ENCODE measurements at regions not wholly inside any gene's neighbourhood (a gene's known extent, or its start where the extent isn't known, plus 50 kb on each side); places are given as distances from the start of the nearest gene placed in this dataset.
A peak's percentile ranks its signal among the peaks of the same experiment; 100 is the strongest.

DNA sequence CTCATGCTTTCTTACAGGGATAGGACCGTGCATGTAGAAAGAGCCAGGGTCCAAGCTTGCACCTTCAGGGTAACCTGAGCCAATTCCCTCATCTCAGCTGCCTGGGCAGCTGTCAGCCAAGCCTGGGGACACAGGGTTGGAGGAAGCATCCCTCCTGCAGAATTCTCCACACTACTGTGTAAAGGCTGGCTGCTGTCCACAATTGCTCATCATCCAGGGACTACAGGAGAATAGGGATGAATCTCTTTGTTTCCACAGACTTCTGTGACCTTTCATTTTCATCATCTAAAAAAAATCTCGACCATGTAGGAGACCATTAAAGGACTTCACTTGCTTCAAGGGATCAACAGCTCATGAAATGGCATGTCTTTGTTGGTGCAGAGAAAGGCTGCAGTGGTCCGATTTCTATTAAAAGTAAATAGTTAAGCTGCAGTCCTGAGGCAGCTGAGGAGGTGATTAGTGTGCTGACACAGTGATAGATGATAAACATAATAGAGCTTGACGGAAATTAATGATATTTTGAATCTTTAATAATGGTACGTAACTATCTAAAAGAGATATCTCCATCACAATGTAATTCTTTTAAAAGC, 74.4 kb upstream of the COPS8 start:
- no peak overlapping the region for H3K4me3 ChIP-seq
- TF ChIP-seq, protein P1, sequence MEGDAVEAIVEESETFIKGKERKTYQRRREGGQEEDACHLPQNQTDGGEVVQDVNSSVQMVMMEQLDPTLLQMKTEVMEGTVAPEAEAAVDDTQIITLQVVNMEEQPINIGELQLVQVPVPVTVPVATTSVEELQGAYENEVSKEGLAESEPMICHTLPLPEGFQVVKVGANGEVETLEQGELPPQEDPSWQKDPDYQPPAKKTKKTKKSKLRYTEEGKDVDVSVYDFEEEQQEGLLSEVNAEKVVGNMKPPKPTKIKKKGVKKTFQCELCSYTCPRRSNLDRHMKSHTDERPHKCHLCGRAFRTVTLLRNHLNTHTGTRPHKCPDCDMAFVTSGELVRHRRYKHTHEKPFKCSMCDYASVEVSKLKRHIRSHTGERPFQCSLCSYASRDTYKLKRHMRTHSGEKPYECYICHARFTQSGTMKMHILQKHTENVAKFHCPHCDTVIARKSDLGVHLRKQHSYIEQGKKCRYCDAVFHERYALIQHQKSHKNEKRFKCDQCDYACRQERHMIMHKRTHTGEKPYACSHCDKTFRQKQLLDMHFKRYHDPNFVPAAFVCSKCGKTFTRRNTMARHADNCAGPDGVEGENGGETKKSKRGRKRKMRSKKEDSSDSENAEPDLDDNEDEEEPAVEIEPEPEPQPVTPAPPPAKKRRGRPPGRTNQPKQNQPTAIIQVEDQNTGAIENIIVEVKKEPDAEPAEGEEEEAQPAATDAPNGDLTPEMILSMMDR (IDR thresholded peaks at IDR 0.05; ENCODE audit: control extremely low read depth, extremely low read depth) = no peak
- no peak for ATAC-seq (ENCODE audit: insufficient read depth, low FRiP score)
- no peaks in the 10 kb centered on the region for H3K27me3 ChIP-seq (ENCODE audit: control insufficient read depth in 3 of 3, insufficient read depth in 3 of 3, low read length in 2 of 3)
- peaks cover 0 to 25% (median 5%) of the 10 kb centered on the region in 5 donors for H3K4me1 ChIP-seq (ENCODE audit: control insufficient read depth in 5 of 5, insufficient read depth in 5 of 5, low read length in 5 of 5)
- no peaks in the 10 kb centered on the region for H3K36me3 ChIP-seq (ENCODE audit: control insufficient read depth in 4 of 4, insufficient read depth in 4 of 4, low read length in 4 of 4)
- DNase-seq = no peak
- 73 to 88% methylated on average over 5 of the region's 5 CpGs for WGBS, 2 donors
- no peak overlapping the region for H3K9ac ChIP-seq (ENCODE audit: insufficient read depth in 1 of 2, low read length in 2 of 2)
- no peaks in the 10 kb centered on the region for H3K9me3 ChIP-seq (ENCODE audit: control insufficient read depth in 4 of 4, insufficient read depth in 3 of 4, low read length in 3 of 4)
- H3K27ac ChIP-seq (ENCODE audit: low read depth in 1 of 2, low read length in 1 of 2) = no peak overlapping the region

DNA sequence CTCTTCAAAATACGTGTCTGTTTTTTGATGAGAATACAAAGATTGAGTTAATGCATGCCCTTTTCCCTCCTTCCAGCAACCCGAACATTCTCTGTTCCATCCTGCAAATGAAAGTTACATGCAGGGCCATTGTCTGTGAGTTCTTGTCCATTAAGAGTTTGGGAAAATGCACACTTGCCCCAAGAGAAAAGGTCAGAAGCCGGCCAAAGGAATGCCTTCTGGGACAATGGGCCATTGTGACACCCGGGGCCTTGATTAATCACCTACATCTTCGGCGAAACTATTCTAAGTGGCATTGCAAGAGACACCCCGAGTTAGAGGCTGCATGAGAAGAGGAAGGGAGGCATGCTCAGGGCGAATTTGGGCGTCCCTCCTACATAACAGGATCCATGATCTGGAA, 73.7 kb upstream of the COPS8 start:
- Histone ChIP-seq H3K27ac (ENCODE audit: low read depth in 1 of 2, low read length in 1 of 2) (no peak overlapping the region), H3K36me3 (ENCODE audit: control insufficient read depth in 4 of 4, insufficient read depth in 4 of 4, low read length in 4 of 4) (no peaks in the 10 kb centered on the region), H3K9ac (ENCODE audit: insufficient read depth in 1 of 2, low read length in 2 of 2) (no peak overlapping the region), H3K4me1 (ENCODE audit: control insufficient read depth in 5 of 5, insufficient read depth in 5 of 5, low read length in 5 of 5) (peaks cover 0 to 25% (median 5%) of the 10 kb centered on the region in 5 donors), H3K27me3 (ENCODE audit: control insufficient read depth in 3 of 3, insufficient read depth in 3 of 3, low read length in 2 of 3) (no peaks in the 10 kb centered on the region), H3K9me3 (ENCODE audit: control insufficient read depth in 4 of 4, insufficient read depth in 3 of 4, low read length in 3 of 4) (no peaks in the 10 kb centered on the region), H3K4me3 (no peak overlapping the region)
- TF ChIP-seq, protein P1 (IDR thresholded peaks at IDR 0.05; ENCODE audit: control extremely low read depth, extremely low read depth) = no peak
- no peak for ATAC-seq (ENCODE audit: insufficient read depth, low FRiP score)
- 60 to 73% methylated on average over 9 of the region's 9 CpGs for WGBS, 2 donors
- no peak for DNase-seq

DNA sequence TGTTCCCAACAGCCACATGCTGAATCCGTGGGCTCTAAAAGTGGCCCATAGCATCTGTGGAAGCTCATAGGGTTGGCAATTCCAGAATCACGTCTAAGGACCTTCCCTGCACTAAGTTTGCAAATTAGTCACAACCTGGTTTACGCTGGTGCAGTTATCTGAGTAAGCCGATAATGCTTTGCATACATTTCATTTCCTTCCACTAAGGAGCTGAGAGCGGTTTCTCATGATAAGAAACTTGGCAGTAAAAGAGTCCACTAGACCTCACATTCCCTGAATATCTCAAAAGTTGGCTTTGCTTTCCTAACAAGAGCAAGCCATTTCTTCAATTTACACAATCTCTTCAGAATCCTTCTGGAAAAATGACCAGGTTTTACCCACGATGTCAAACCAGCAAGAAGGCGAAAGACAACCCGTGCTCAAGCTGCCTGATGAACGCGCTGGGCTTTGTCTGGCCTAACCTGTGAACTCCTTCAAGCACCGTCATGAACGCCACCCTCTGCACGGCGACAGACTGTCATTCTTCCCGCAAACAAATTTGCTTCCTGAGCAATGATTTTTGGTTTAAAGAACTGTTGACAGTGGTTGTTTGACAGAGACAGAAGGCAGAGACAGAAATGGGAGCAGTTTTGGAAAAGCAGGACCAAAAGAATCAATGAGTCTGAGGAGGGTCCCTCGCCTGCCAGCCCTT, 73.0 kb upstream of the COPS8 start:
- DNase-seq (peak; percentile 38 to 89 (median 87)), ATAC-seq (ENCODE audit: insufficient read depth, low FRiP score) (peak; percentile 55)
- no peaks in the 10 kb centered on the region for H3K36me3 ChIP-seq (ENCODE audit: control insufficient read depth in 4 of 4, insufficient read depth in 4 of 4, low read length in 4 of 4)
- no peaks in the 10 kb centered on the region for H3K27me3 ChIP-seq (ENCODE audit: control insufficient read depth in 3 of 3, insufficient read depth in 3 of 3, low read length in 2 of 3)
- TF ChIP-seq, protein P1 (IDR thresholded peaks at IDR 0.05; ENCODE audit: control extremely low read depth, extremely low read depth) = no peak
- H3K9ac ChIP-seq (ENCODE audit: insufficient read depth in 1 of 2, low read length in 2 of 2) = no peak overlapping the region
- H3K9me3 ChIP-seq (ENCODE audit: control insufficient read depth in 4 of 4, insufficient read depth in 3 of 4, low read length in 3 of 4) = no peaks in the 10 kb centered on the region
- peaks cover 0 to 25% (median 5%) of the 10 kb centered on the region in 5 donors for H3K4me1 ChIP-seq (ENCODE audit: control insufficient read depth in 5 of 5, insufficient read depth in 5 of 5, low read length in 5 of 5)
- H3K4me3 ChIP-seq = no peak overlapping the region
- 38 to 49% methylated on average over 16 of the region's 16 CpGs for WGBS, 2 donors
- no peak overlapping the region for H3K27ac ChIP-seq (ENCODE audit: low read depth in 1 of 2, low read length in 1 of 2)
